Activated CD4-positive, alpha-beta T cell treated with anti-CD3 and anti-CD28 coated beads for 4 hours (primary cell): ENCODE measurements at regions not wholly inside any gene's neighbourhood (a gene's known extent, or its start where the extent isn't known, plus 50 kb on each side); places are given as distances from the start of the nearest gene placed in this dataset.

ENCODE experiments used
- DNase-seq, 2 donors: peaks; one replicate each; pipeline ENCODE4 v3.0.0-alpha.2; 2020

DNA sequence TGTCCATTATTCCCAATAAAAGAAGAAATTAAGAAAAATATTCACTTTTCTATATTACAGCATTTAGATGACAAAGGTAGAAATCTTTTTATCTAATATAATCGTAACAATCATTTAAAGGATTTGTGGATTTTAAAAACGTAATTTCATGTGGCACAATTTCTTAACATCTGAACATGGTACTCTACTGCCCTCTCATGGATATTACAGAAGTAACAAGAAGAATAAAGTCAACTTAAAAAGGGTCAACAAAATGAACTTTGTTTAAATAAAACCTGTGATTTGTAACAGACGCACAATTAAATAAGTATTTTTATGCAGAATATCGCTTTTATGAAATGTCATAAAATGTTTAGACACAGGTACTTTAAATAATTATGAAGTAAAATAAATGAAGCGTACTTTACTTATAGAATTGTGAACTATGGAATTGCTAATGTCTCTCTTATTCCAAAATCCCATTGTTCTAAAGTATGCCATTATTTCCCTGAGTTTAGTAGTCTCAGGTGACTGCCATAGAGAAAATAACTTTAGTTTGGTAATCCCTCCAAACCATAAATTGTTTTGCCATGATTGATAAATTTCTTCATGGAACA, 366.8 kb upstream of the ZNF385D start:
- DNase-seq = no peak

DNA sequence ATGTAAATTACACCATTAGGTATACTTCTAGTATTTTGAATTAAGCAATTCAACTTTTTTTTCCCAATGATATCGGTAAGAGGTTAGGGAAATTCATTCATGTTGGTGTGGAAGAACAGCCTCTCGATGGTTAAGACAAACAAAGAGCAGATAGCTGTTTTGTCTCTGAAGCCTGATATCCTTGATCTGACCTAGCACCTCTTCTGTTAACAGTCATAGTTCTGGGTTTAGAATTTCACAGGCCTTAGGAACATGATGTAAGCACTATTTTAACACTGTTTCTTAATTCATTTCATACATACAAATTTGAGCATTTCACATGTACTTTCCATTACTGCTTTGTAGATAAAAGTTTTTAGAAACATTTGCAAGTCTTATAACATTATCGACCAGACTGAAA, 367.5 kb upstream of the ZNF385D start:
- DNase-seq = no peak

DNA sequence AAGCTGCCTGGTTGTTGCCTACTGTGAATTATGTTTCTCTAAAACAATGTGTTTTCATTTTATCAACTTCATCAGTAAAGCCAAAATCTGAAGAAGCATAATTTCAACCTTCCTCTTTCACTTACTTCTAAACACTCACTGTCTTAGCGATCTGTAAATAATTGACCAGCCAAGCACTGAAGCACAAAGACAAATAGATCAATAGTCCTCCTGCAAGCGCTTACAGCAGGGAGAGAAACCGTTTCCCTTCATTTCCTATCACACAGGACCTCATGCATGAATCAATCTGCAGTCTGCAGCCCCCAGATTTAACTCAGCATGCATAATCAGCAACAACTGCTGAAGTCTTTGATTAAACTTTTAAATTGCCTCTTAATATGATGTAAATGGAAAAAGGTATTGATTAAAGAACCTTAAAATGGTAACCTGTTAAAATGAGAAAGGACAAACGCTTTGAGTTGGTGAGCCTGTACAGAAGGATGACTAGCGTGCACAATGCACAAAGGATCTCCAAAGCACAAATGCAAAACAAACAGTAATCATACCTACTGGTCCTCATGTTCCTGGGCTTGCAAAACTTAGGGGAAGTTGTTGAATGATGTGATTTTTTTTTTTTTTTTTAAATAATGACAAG, 370.2 kb upstream of the ZNF385D start:
- DNase-seq = no peak

DNA sequence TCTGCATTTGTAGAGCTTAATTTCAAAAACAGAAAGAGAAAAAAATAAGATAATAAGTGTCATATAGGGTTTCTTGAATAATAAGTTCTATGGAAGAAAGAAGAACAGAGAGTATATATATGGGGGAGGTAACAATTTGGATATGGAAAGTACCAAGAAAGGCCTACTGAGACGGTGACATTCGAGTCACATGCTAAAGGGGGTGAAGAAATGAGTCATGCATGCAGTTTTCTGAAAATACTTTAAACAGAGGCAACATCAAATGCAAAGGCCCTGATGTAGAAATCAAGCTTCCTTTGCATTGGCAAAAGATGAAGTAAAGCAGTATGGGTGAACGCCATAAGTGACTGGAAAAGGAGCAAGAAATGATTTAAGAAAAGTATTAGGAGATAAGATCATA, 371.6 kb upstream of the ZNF385D start:
- no peak for DNase-seq

DNA sequence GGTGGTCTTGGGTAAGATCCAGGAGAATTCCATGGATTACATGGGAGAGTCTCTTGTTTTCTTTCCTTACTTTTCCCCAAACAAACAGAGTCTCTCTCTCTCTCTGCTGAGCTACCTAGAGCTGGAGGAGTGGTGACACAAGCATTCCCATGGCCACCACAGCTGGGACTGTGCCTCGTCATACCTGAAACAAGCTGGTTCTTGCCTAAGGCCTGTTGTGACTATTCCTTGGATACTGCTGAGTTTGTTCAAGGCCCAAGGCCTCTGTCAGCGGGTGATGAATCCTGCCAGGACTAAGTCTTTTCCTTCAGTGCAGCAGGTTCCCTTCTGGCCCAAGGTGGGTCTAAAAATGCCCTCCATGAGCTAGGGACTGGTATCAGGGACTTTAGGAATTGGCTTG, 378.1 kb upstream of the ZNF385D start:
- no peak for DNase-seq

DNA sequence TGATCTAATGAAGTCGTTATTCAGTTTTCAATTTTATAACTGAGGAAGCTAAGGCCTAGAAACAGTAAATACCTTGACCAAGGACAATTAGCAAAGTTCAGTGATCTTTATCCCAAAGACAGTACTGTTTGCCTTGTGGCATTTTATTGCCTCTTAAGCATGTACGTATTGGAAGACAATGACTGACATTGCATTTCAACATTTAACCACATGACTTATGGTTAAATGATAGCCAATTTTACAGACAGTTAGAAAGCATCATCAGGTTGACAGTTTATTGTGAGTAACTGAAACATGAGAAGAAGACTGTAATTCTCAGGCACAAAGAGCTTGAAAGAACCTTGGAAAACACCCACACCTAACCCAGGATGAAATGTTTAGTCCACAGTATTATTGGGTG, 390.8 kb upstream of the ZNF385D start:
- no peak for DNase-seq

DNA sequence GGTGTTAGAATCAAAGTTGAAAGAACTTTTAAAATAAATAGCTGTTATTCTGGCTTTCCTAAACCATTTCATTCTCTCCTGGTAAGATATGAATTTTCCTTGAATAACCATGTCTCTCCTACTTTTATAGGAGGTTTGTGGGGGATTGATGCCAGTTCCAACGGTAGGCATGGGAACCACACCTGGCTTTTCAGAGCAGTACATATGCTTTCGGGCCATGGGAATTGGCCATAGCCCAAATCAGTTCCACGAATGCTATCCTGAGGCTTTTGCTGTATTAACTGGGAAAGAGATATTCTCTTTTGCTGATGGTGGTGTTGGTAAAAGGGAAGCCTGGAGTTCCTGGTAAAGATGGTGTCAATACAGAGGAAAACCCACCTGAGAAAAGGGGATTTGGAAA, 396.2 kb upstream of the ZNF385D start:
- DNase-seq = no peak

DNA sequence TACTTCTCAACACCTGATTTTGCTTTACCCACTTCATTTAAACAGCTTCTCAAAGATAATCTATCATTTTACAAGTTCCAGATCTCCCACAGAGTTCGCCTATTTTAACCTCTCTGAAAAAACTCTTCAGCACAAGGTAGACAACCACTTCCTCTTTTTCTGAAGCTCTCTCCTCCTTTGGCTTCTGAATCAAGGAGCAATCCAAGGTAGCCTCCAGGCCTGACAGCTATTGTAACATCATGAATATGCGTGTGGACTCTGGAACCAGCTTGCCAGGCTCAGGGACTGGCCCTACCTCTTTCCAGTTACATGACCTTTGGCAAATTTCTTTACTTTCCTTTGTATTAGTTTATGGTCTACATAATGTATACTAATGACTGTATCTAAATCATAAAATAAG, 405.9 kb upstream of the ZNF385D start:
- DNase-seq = no peak

DNA sequence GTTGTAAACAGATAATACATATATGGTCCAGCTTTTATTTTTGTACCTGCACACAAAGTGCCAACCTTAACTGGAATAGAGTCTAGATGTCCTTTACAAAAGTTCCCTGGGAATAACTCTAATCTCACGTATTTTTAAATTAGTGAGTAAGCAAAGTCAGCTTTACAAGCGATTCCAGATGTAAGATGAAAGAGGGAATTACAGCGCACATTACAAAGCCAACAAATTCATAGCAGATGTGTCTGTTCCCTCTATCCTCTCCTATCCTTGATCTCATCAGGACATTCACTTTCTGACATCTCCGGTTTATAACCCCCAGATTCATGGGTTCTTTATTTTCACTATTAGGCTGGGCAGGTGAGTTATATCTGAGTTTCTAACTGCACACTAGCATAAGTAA, 406.8 kb upstream of the ZNF385D start:
- no peak for DNase-seq

DNA sequence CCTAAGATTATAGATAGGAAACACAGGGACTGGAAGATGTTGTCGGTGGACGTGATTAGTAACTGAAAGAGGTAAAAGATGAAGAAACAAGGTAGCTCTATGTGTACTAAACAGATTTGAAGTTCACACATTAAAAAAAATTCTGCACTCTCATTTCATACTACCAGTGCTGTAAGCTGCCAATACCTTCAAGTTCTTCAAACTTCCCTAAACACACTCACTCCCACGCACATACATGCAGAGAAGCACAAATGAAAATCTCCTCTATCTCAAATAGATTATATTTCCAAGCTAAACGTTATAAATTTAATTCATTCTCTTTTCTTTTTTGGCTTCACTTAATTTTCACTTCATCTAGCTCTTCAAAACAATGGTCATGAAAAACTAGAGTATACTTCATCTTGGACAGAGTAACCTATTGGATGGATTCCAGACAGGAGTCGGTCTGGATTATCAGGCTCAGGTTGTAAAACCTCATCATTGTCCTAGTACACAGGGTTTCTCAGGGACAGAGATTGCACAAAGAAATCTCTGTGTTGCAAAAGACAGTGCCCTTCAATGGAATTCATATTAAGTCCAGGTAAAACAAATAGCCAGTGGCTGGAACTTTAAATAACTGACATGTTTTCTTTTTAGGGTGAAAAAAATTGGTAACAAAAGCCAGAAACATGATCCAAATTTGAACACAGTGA, 408.1 kb upstream of the ZNF385D start:
- no peak for DNase-seq

DNA sequence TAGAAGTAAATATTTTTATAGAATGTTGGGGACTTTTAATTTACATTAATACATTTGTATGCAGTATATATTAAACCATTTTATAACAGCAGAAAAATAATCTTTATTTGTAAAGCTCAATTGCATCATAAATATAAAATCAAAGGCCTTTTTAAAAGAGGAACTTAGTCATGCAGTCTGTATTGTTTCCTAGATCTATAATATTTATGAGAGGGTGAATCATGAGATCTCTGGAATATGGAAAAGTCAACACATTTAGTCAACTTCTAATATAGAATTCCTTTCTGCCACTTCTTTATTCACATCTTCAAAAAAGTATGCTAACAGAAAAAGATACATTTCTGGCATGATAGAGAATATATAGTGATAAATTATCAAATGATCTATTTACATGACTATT, 410.3 kb upstream of the ZNF385D start:
- DNase-seq = no peak

DNA sequence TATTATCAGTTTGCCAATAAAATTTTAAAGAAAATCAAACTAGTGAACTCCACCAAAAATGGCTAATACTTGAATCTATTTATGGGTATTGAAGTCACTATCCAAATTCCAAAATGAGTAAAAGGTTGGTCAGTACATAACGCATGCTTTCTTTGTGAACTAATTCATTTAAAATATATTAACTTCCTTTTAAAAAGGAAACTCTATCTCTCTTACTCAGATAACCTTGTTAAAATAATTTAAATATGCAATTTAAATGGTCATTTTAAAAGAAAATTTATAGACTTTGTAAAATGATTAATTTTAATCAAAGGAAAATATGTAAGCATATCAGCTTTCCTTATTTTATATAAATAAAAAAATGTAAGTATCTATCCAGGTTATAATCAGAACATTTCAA, 419.4 kb upstream of the ZNF385D start:
- DNase-seq = no peak

DNA sequence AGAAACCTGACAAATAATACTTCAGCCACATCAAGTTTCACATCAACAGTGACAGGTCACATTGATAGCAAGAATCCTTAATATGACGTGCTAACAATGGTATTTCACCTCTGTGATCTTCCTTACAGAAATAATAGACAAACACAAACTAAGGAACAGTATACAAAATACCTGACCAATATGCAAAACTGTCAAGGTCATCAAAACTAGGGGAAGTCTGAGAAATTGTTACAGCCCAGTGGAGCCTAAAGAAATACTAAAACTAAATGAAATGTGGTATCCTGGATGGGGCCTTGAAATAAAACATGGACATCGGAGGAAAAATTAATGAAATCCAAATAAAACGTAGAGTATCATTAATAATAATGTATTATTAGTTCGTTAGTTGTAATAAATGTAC, 422.0 kb upstream of the ZNF385D start:
- DNase-seq = no peak

DNA sequence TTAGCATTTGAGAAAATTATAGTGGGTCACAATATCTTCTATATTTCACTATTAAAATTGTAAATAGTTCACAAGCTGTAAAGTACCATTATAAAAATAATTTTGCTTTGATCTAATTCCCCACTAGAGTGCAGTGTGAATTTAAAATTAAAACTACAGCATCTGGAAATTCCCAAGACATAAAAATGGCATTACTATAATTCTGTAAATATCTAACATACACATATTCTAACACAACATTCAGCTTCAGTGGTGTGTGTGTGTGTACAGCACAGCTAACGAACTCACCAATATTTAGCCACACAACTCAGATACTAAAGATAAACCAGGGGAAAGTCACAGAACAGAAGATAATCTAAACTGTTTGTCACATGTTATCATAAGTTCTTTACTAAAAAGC, 424.9 kb upstream of the ZNF385D start:
- DNase-seq = no peak

DNA sequence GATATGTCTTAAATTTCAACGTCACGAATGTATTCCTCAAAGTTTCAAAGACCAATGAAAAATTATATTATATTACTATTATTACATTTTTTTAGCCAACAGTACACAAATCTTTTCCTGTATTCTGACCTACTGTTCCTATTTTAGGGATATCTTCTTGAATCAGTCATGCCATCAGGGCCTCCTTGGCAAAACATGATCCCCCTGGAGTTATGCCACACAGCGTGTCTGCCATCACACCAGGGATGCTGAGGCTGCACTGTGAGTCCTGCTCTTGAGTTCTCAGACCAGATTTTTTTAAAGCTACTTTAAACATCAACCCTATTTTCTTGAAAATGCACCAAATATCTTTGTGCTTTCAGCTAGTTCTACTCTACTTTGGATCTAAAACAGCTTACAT, 425.9 kb upstream of the ZNF385D start:
- DNase-seq = no peak

DNA sequence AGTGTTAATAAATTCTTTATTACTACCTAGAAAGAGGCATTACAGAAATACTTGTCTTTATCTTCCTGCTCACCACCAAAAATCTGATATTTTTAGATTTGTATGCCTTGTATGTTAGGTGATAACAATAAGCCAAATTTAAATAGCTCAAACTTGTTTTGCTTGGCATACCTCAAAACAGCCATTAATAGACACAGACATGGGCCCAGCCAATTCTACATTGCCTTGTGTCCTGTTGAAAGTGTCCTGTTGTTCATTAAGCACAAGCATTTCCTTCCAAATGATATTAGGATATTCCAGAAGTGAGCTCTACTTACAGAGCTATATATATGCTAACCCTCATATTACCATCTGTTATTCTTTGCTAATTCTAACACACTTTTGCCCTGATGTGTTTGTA, 438.6 kb upstream of the ZNF385D start:
- no peak for DNase-seq

DNA sequence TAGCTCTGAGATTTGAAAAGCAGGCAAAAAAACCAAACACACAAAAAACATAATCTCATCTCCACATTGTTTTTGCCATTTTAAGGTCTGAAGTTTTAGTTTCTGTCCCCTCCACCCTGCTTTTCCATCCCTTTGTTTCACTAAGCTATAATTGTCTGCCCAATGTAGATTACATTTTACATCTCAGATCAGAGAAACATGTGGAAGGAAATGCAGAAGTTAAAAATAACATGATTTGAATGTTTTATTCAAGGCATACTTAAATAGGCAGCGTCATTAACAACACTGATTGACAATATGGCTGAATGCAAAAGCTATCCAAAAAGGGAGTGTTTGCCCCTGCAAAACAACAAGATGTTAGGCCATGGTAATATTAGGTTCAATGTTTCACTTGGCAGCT, 448.1 kb upstream of the ZNF385D start:
- no peak for DNase-seq

DNA sequence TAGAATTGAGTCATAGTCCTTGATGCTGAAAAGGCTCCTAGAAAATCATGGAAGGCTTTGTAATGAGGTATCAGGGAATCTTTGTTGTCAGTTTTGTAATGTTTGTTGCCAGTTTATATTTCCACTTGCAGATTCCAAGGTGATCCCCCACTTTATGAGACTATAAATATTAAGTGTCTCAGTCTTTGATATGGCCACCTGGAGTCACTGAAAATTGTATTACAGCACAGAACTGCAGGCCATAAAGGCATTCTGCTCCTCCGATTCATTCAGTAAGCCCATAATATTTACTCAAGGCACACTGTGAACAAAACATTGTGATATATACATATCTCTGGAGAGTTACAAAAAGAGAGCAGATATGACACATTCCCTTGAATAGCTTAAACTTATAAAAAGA, 457.8 kb upstream of the ZNF385D start:
- DNase-seq = no peak

DNA sequence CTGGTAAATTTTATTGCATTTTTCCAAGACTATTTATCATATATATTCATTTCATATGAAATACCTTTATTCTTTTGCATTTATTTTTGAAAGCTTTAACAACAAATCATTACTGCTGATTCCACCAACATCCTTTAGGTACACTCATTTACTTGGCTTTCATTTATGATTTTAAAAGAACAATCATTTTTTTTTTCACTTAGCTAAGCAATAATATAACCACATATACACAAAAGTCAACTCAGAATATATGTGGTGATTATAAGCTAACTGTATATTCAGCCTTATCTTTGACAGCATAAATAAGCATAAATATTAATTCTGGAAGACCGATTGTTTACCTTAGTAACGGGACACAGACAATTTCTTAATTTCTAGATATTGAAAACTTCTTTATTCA, 458.6 kb upstream of the ZNF385D start:
- DNase-seq = no peak

DNA sequence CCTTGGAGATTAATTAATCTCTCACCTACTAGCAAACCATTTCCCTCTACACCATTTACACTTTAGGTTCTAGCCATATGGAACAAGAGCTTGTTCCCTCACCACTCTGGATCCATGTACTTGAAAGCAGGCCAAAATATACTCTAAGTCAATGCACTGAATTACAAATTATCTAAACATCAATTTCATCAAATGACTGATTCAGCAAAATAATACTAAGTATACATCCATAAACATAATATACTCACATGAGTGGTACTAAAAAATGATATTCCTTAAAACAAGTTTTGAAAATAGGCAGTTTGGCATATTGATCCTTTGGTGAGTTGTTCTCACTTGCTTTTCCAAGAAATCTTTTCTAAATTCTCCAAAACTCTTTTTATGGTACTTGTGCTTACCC, 459.7 kb upstream of the ZNF385D start:
- DNase-seq = no peak

DNA sequence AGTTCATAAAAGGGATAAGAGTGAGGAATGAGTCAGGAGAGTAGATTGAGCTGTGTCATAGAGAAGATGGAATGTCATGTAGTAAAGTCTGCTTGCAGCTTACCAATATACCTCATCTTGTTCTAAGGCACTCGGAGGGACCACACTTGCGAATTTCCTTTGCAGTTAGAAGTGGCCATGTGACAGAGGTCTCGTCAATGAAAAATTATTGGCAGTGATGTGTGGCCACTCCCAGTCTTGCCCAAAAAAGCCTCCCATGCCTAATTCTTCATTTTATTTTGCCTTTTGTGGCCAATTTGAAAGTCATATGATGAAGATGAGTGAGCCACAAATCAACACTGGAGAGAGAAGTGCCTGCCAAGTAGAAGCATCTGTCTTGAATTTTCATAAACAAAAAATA, 465.6 kb upstream of the ZNF385D start:
- no peak for DNase-seq

DNA sequence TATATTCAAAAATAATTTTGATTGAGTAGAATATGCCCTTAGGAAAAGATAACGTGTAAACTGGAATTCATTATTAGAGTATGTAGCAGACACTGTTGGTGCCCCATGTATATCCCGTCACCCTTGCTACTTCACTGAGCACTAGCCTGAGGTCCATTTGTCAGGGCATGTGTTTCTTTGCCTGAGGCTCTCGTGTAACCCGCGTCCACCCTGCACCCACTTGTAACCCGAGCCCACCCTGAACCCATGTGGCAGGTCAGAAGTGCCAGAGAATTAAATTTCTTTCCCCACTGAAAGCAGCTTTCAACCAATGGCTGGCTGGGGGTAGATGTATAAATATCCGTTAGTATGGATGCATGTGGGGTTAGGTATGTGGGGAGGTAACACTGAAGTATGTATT, 474.2 kb upstream of the ZNF385D start:
- no peak for DNase-seq

DNA sequence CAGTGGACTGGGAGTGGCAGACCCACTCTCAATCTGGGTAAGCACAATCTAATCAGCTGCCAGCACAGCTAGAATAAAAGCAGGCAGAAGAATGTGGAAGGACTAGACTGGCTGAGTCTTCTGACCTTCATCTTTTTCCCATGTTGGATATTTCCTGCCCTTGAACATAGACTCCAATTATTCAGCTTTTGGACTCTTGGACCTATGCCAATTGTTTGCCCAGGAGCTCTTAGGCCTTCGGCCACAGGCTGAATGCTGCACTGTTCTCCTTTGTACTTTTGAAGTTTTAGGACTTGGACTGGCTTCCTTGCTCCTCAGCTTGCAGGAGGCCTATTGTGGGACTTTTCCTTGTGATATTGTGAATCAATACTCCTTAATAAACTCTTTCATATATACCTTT, 477.7 kb upstream of the ZNF385D start:
- DNase-seq = no peak

DNA sequence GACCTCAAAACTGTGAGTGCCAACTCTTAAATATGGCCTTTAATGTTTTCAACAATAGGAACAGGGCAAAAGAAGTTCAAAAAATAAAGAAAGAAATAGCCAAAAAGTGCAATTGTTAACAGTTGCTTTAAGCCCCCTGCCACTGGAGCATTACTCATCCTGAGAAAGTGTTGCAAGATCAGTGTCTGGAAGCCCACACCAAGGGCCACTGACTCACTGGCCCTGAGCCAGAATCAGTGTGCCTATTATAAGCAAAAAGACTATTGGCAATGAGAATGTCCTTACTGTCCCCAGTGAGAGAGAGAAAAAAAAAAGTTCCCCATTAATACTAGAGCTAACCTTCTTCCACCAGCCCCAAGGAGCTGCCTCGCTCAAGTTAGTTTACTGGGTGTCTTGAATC, 480.1 kb upstream of the ZNF385D start:
- no peak for DNase-seq
